ENCODE measurements at regions not wholly inside any gene's neighbourhood (a gene's known extent, or its start where the extent isn't known, plus 50 kb on each side); places are given as distances from the start of the nearest gene placed in this dataset.
A peak's percentile ranks its signal among the peaks of the same experiment; 100 is the strongest.

GRCh38 chr15:77542491-77543001, 90.2 kb downstream of the LINGO1 start:
- DNase-seq (no peak), ATAC-seq (ENCODE audit: low read depth) (no peak)
- WGBS (ENCODE audit: insufficient coverage), result 86% methylated on average over 12 of the region's 16 CpGs
- Mint-ChIP-seq H3K27ac (peak overlapping the region; percentile 59), H3K9me3 (ENCODE audit: insufficient read depth) (no peaks in the 10 kb centered on the region), H3K4me3 (peak overlapping the region; percentile 80), H3K4me1 (peaks cover 48% of the 10 kb centered on the region), H3K27me3 (no peaks in the 10 kb centered on the region)
- peaks cover 0 to 5% (median 0%) of the 10 kb centered on the region in 3 donors for H3K9me3 ChIP-seq (ENCODE audit: control extremely low read depth in 1 of 3, control insufficient read depth in 2 of 3, insufficient read depth in 1 of 3, low read length in 2 of 3)
- peak overlapping the region; percentile 96 for H2AFZ ChIP-seq (ENCODE audit: insufficient read depth, low read depth, low read length, poor library complexity, severe bottlenecking)
- ChIA-PET POLR2A (interaction anchor here (0.7 kb wide), 1 partner anchor 435 kb away, joined by 3 read pairs; no protein-coding TSS in a partner anchor), CTCF (interaction anchor here (0.7 to 10.4 kb wide), 45 partner anchors 9 to 641 kb away, joined by 3 to 252 read pairs (median 6); partner anchors contain the start of genes PEAK1 and SCAPER)
- intact Hi-C loops (cut with micrococcal nuclease), result loop anchor here (1.0 to 5.0 kb wide), 6 partner anchors 45 to 518 kb away; partner anchors contain the start of genes HMG20A and PEAK1
- H3K36me3 ChIP-seq (replicated peaks in 1 of 2; ENCODE audit: control extremely low read depth in 1 of 2, control insufficient read depth in 1 of 2, extremely low read depth in 1 of 2, insufficient read depth in 2 of 2, low read length in 1 of 2), result no peaks in the 10 kb centered on the region
- H4K20me1 ChIP-seq (ENCODE audit: control insufficient read depth, insufficient read depth, low read length, poor library complexity, severe bottlenecking), result no peaks in the 10 kb centered on the region
- H3K27ac ChIP-seq (ENCODE audit: low read length in 2 of 2), result no peak overlapping the region
- peak overlapping the region in 4 of 5 experiments; percentile 56 to 73 (median 62) for H3K4me3 ChIP-seq (ENCODE audit: control extremely low read depth in 1 of 5, extremely low read depth in 1 of 5, insufficient read depth in 1 of 5, low read depth in 2 of 5, low read length in 4 of 5)
- no peak for TF ChIP-seq EZH2 (IDR thresholded peaks at IDR 0.05; ENCODE audit: borderline replicate concordance, insufficient read depth, low read depth, low read length, poor library complexity, severe bottlenecking)
- TF ChIP-seq, protein P1, sequence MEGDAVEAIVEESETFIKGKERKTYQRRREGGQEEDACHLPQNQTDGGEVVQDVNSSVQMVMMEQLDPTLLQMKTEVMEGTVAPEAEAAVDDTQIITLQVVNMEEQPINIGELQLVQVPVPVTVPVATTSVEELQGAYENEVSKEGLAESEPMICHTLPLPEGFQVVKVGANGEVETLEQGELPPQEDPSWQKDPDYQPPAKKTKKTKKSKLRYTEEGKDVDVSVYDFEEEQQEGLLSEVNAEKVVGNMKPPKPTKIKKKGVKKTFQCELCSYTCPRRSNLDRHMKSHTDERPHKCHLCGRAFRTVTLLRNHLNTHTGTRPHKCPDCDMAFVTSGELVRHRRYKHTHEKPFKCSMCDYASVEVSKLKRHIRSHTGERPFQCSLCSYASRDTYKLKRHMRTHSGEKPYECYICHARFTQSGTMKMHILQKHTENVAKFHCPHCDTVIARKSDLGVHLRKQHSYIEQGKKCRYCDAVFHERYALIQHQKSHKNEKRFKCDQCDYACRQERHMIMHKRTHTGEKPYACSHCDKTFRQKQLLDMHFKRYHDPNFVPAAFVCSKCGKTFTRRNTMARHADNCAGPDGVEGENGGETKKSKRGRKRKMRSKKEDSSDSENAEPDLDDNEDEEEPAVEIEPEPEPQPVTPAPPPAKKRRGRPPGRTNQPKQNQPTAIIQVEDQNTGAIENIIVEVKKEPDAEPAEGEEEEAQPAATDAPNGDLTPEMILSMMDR (IDR thresholded peaks at IDR 0.05), result no peak
- peak overlapping the region; percentile 75 for H3K9ac ChIP-seq (ENCODE audit: low read length)
- peaks cover 29 to 47% of the 10 kb centered on the region in 2 donors for H3K4me1 ChIP-seq (ENCODE audit: control insufficient read depth in 2 of 2, insufficient read depth in 2 of 2, low read length in 2 of 2)
- peaks cover 6% of the 10 kb centered on the region for H3K79me2 ChIP-seq (ENCODE audit: control insufficient read depth, insufficient read depth, low read length)
- H3K4me2 ChIP-seq (replicated peaks; ENCODE audit: low read depth, low read length, poor library complexity, severe bottlenecking), result peak overlapping the region; percentile 95
- H3K27me3 ChIP-seq (replicated peaks in 1 of 4; ENCODE audit: control extremely low read depth in 1 of 4, control insufficient read depth in 3 of 4, insufficient read depth in 4 of 4, low read length in 3 of 4), result peaks cover 0 to 2% (median 0%) of the 10 kb centered on the region in 4 experiments

Measured in B cell (primary cell).